Heart left ventricle (tissue), 16 donors: ENCODE measurements at regions not wholly inside any gene's neighbourhood (a gene's known extent, or its start where the extent isn't known, plus 50 kb on each side); places are given as distances from the start of the nearest gene placed in this dataset.
"Not testable (repeated sequence)": the region's sequence is repeated elsewhere in the genome, so short reads cannot be mapped to it uniquely, and the experiment has no call there.

Source experiments
- ATAC-seq, 4 donors: fragments of 200-7000 bp; cut with Tn5 transposase; one replicate each; pipeline ENCODE4 v1.9.1; 2020 to 2022; ENCODE audit warnings: moderate library complexity in 4 of 4, mild to moderate bottlenecking in 3 of 4, moderate number of reproducible peaks in 1 of 4
- DNase-seq, 5 donors: peaks; one replicate each; pipeline ENCODE4 v3.0.0-alpha.2; 2020
- H3K27ac ChIP-seq, 12 donors: fragments of 200-600 bp; sonication (generic) in 4 of 12; one replicate each; pipeline versions ENCODE4 v1.5.0 to v1.8.0; 2016 to 2022; ENCODE audit warnings: mild to moderate bottlenecking in 2 of 12
- H3K27me3 ChIP-seq, 9 donors: fragments of 200-600 bp; sonication (generic) in 2 of 9; one replicate each; pipeline versions ENCODE4 v1.5.1 to v1.8.0; 2016 to 2022; ENCODE audit warnings: mild to moderate bottlenecking in 3 of 9
- H3K36me3 ChIP-seq, 9 donors: fragments of 200-600 bp; sonication (generic) in 2 of 9; one replicate each; pipeline versions ENCODE4 v1.5.0 to v1.8.0; 2018 to 2022; ENCODE audit warnings: mild to moderate bottlenecking in 2 of 9
- H3K4me1 ChIP-seq, 12 donors: fragments of 200-600 bp; sonication (generic) in 4 of 12; one replicate each; pipeline versions ENCODE4 v1.5.0 to v1.8.0; 2016 to 2022; ENCODE audit warnings: mild to moderate bottlenecking in 3 of 12
- H3K4me3 ChIP-seq, 12 donors: fragments of 200-600 bp; sonication (generic) in 4 of 12; one replicate each; pipeline versions ENCODE4 v1.5.0 to v1.8.0; 2017 to 2022; ENCODE audit warnings: mild to moderate bottlenecking in 9 of 12, moderate library complexity in 4 of 12
- H3K9me3 ChIP-seq, 12 donors: fragments of 200-600 bp; sonication (generic) in 4 of 12; one replicate each; pipeline versions ENCODE4 v1.5.0 to v1.8.0; 2016 to 2022; ENCODE audit warnings: mild to moderate bottlenecking in 1 of 12
- POLR2A ChIP-seq, 2 donors: fragments of 450-650 bp; IDR thresholded peaks; one replicate each; pipeline ENCODE4 v1.6.1; 2017; ENCODE audit warnings: antibody characterized with exemption in 2 of 2, mild to moderate bottlenecking in 2 of 2, moderate library complexity in 2 of 2
- WGBS, 4 donors: extraction: QIAGEN DNeasy Blood & Tissue Kit in 2 of 4; methylation state at CpG; one replicate each; pipeline versions ENCODE4 v1.1.5 to v1.1.7; 2013 to 2018; 5-methylcytosine and 5-hydroxymethylcytosine counted together
- intact Hi-C, 10 donors: fragments of 100-400 bp; cut with DNase I; formaldehyde crosslinking; loops; one replicate each; pipeline versions ENCODE4 v1.11.1 to v1.14.2; 2022
- TF ChIP-seq, protein P1 (sequence below), 12 donors: fragments of 200-600 bp; sonication (generic) in 4 of 12; IDR thresholded peaks; one replicate each; pipeline versions ENCODE4 v1.5.0 to v1.8.0; 2018 to 2022; ENCODE audit warnings: antibody characterized with exemption in 12 of 12, mild to moderate bottlenecking in 5 of 12
- donor health status: ischemic (EF 13 %, LVEDD 7.1; RV severe dilation, severe dysfunction).
- donor health status: healthy with polysubstance abuse.
- donor health status: DM: no; HTN: yes; CAD: no.
- donor health status: DM: no; HTN: no; CAD: no.
- donor health status: ischemic (EF 25% LVEDD 6.9; RV normal size, moderate dysfunction).
- donor health status: ischemic (EF 25% LVEDD 5.7; RV mildly dilated, moderate dysfunction).
- donor health status: healthy.
- donor health status: DM: yes; HTN: yes; CAD: no.
- donor health status: ischemic (EF 35%, LVEDD 5.7; RV mildly dilated, moderate dysfunction).
- donor health status: nonischemic (EF 11% LVEDD 7.7; RV severe dilation, severe dysfunction).
- donor health status: DM: yes; HTN: yes; CAD: no.
- donor health status: PGD.
- donor health status: ischemic (EF 29% LVEDD 5.4; RV normal size, mild dysfunction).
- donor health status: nonischemic (EF 23%, LVEDD 6.1; RV moderate dilation, normal function).

GRCh38 chr2:195238379-195238778, 418.6 kb upstream of the SLC39A10 start:
- Histone ChIP-seq H3K9me3 (peaks cover 0 to 12% (median 0%) of the 10 kb centered on the region in 12 donors), H3K4me1 (no peaks in the 10 kb centered on the region), H3K4me3 (no peak overlapping the region), H3K27me3 (no peaks in the 10 kb centered on the region), H3K27ac (no peak overlapping the region), H3K36me3 (no peaks in the 10 kb centered on the region)
- intact Hi-C loops: no loop called here
- TF ChIP-seq POLR2A (IDR thresholded peaks at IDR 0.05): no peak
- TF ChIP-seq, protein P1, sequence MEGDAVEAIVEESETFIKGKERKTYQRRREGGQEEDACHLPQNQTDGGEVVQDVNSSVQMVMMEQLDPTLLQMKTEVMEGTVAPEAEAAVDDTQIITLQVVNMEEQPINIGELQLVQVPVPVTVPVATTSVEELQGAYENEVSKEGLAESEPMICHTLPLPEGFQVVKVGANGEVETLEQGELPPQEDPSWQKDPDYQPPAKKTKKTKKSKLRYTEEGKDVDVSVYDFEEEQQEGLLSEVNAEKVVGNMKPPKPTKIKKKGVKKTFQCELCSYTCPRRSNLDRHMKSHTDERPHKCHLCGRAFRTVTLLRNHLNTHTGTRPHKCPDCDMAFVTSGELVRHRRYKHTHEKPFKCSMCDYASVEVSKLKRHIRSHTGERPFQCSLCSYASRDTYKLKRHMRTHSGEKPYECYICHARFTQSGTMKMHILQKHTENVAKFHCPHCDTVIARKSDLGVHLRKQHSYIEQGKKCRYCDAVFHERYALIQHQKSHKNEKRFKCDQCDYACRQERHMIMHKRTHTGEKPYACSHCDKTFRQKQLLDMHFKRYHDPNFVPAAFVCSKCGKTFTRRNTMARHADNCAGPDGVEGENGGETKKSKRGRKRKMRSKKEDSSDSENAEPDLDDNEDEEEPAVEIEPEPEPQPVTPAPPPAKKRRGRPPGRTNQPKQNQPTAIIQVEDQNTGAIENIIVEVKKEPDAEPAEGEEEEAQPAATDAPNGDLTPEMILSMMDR (IDR thresholded peaks at IDR 0.05): no peak
- ATAC-seq (no peak), DNase-seq (no peak)
- 41 to 58% (median 53%) methylated on average over 1 of the region's 1 CpG for WGBS, 4 donors

DNA sequence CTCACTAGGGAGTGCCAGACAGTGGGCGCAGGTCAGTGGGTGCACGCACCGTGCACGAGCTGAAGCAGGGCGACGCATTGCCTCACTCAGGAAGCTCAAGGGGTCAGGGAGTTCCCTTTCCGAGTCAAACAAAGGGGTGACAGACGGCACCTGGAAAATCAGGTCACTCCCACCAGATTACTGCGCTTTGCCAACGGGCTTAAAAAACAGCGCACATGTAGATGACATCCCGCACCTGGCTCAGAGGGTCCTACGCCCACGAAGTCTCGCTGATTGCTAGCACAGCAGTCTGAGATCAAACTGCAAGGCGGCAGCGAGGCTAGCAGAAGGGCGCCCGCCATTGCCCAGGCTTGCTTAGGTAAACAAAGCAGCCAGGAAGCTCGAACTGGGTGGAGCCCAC, 428.5 kb upstream of the SLC39A10 start:
- H3K27me3 ChIP-seq, intact Hi-C loops, H3K4me3 ChIP-seq, DNase-seq, H3K27ac ChIP-seq, H3K9me3 ChIP-seq, H3K4me1 ChIP-seq, H3K36me3 ChIP-seq, ATAC-seq: not testable (repeated sequence)
- WGBS, 4 donors: 90 to 96% (median 93%) methylated on average over 8 to 20 of the region's 20 CpGs

DNA sequence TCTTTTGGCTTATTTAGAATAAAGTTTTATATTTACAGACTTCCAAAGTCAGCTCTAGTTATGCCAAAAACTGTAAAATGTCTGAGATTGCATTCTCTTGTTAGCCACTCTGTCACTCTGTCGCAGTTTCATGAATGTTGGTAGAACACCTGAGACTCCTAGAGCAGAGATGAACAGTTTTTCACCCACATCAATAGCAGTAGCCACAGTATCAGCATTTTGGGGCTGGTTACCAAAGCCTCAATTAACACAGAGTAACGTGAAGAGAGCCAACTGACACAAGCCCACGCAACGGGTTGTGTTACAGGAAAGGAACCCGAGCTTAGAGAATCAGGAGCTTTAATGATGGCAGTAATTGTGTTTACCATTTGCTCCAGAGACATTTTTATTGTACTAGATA, 443.0 kb upstream of the SLC39A10 start:
- no peaks in the 10 kb centered on the region for H3K4me1 ChIP-seq
- WGBS, 4 donors: 77 to 84% (median 81%) methylated on average over 5 of the region's 5 CpGs
- no peaks in the 10 kb centered on the region for H3K9me3 ChIP-seq
- no peak for TF ChIP-seq POLR2A (IDR thresholded peaks at IDR 0.05)
- TF ChIP-seq, protein P1 (IDR thresholded peaks at IDR 0.05): no peak
- intact Hi-C loops: no loop called here
- H3K36me3 ChIP-seq: no peaks in the 10 kb centered on the region
- H3K27me3 ChIP-seq: no peaks in the 10 kb centered on the region
- no peak overlapping the region for H3K4me3 ChIP-seq
- DNase-seq (no peak), ATAC-seq (no peak)
- no peak overlapping the region for H3K27ac ChIP-seq

DNA sequence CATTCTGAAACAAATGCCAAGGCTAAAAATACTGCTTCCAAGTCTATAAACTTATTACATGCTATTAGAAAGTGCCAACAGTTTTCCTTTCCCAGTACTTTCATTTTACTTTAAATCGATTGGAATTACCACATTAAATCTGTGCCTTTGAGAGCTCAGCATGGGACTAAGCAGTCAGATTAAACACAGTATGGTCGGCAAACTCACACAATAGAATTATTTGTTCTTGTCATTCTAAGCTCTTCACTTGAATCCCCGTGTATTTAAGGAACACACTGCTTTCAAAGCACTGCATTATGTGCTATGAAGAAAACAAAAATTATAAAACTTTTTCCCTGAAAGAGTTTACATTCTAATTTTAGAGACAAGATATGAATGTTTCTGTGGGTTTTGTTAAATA, 444.4 kb upstream of the SLC39A10 start:
- TF ChIP-seq, protein P1 (IDR thresholded peaks at IDR 0.05): no peak
- TF ChIP-seq POLR2A (IDR thresholded peaks at IDR 0.05): no peak
- DNase-seq (no peak), ATAC-seq (no peak)
- H3K27ac ChIP-seq: no peak overlapping the region
- H3K36me3 ChIP-seq: no peaks in the 10 kb centered on the region
- no peaks in the 10 kb centered on the region for H3K4me1 ChIP-seq
- WGBS, 4 donors: 54 to 64% (median 62%) methylated on average over 3 of the region's 3 CpGs
- H3K9me3 ChIP-seq: no peaks in the 10 kb centered on the region
- no peak overlapping the region for H3K4me3 ChIP-seq
- H3K27me3 ChIP-seq: no peaks in the 10 kb centered on the region
- intact Hi-C loops: no loop called here

GRCh38 chr2:195202163-195202845, 454.7 kb upstream of the SLC39A10 start:
- H3K36me3 ChIP-seq: no peaks in the 10 kb centered on the region
- intact Hi-C loops: no loop called here
- no peaks in the 10 kb centered on the region for H3K27me3 ChIP-seq
- DNase-seq: no peak
- no peak for ATAC-seq
- H3K9me3 ChIP-seq: no peaks in the 10 kb centered on the region
- H3K27ac ChIP-seq: no peak overlapping the region
- no peak overlapping the region for H3K4me3 ChIP-seq
- WGBS, 4 donors: 38 to 47% (median 42%) methylated on average over 2 of the region's 2 CpGs
- H3K4me1 ChIP-seq: no peaks in the 10 kb centered on the region
- TF ChIP-seq, protein P1 (IDR thresholded peaks at IDR 0.05): no peak
- no peak for TF ChIP-seq POLR2A (IDR thresholded peaks at IDR 0.05)
